ENCODE measurements at regions not wholly inside any gene's neighbourhood (a gene's known extent, or its start where the extent isn't known, plus 50 kb on each side); places are given as distances from the start of the nearest gene placed in this dataset.

GRCh38 chr13:68066879-68067513 is 836.9 kb upstream of the PCDH9 start:
- Histone ChIP-seq H3K4me3 (no peak overlapping the region), H3K4me1 (ENCODE audit: low read depth) (no peaks in the 10 kb centered on the region), H3K36me3 (no peaks in the 10 kb centered on the region), H3K9me3 (ENCODE audit: low read depth) (no peaks in the 10 kb centered on the region), H3K27ac (no peak overlapping the region), H3K27me3 (no peaks in the 10 kb centered on the region)
- DNase-seq (ENCODE audit: low read depth in 1 of 2, low spot score in 1 of 2) = no peak
- no peak for TF ChIP-seq CTCF (IDR thresholded peaks at IDR 0.05; ENCODE audit: low read depth, low read length)

GRCh38 chr13:68064001-68064770 is 834.0 kb upstream of the PCDH9 start:
- Histone ChIP-seq H3K27ac (no peak overlapping the region), H3K27me3 (no peaks in the 10 kb centered on the region), H3K9me3 (ENCODE audit: low read depth) (no peaks in the 10 kb centered on the region), H3K4me3 (no peak overlapping the region), H3K4me1 (ENCODE audit: low read depth) (no peaks in the 10 kb centered on the region), H3K36me3 (no peaks in the 10 kb centered on the region)
- DNase-seq (ENCODE audit: low read depth in 1 of 2, low spot score in 1 of 2) = no peak
- TF ChIP-seq CTCF (IDR thresholded peaks at IDR 0.05; ENCODE audit: low read depth, low read length) = no peak

GRCh38 chr13:68063181-68063580 is 833.0 kb upstream of the PCDH9 start:
- no peaks in the 10 kb centered on the region for H3K4me1 ChIP-seq (ENCODE audit: low read depth)
- no peak for TF ChIP-seq CTCF (IDR thresholded peaks at IDR 0.05; ENCODE audit: low read depth, low read length)
- DNase-seq (ENCODE audit: low read depth in 1 of 2, low spot score in 1 of 2) = no peak
- no peaks in the 10 kb centered on the region for H3K9me3 ChIP-seq (ENCODE audit: low read depth)
- no peaks in the 10 kb centered on the region for H3K27me3 ChIP-seq
- H3K27ac ChIP-seq = no peak overlapping the region
- no peak overlapping the region for H3K4me3 ChIP-seq
- H3K36me3 ChIP-seq = no peaks in the 10 kb centered on the region

GRCh38 chr13:68057836-68058235 is 827.7 kb upstream of the PCDH9 start:
- Histone ChIP-seq H3K4me1 (ENCODE audit: low read depth) (no peaks in the 10 kb centered on the region), H3K36me3 (no peaks in the 10 kb centered on the region)
- DNase-seq (ENCODE audit: low read depth in 1 of 2, low spot score in 1 of 2) = no peak

More at GRCh38 chr13:68057836-68058235, 827.7 kb upstream of the PCDH9 start:
- Histone ChIP-seq H3K27me3 (no peaks in the 10 kb centered on the region), H3K27ac (no peak overlapping the region), H3K9me3 (ENCODE audit: low read depth) (no peaks in the 10 kb centered on the region), H3K4me3 (no peak overlapping the region)
- no peak for TF ChIP-seq CTCF (IDR thresholded peaks at IDR 0.05; ENCODE audit: low read depth, low read length)
